SK-N-SH treated with all-trans-retinoic acid at 6 μM for 48 hours (cell line): ENCODE measurements at regions not wholly inside any gene's neighbourhood (a gene's known extent, or its start where the extent isn't known, plus 50 kb on each side); places are given as distances from the start of the nearest gene placed in this dataset.

Experiments
- CSDC2 ChIP-seq: fragments of 250-450 bp; sonication (Bioruptor Pico); IDR thresholded peaks from 2 replicates; pipeline ENCODE4 v1.5.0; 2020; ENCODE audit warnings: mild to moderate bottlenecking, moderate library complexity
- TF ChIP-seq, protein P1 (sequence below): fragments of 250-450 bp; sonication (Bioruptor Pico); IDR thresholded peaks from 2 replicates; pipeline ENCODE4 v1.8.0; 2020; ENCODE audit warnings: mild to moderate bottlenecking, moderate library complexity, borderline replicate concordance

GRCh38 chr6:154637392-154637791, 95.8 kb upstream of the SCAF8 start:
- TF ChIP-seq, protein P1, sequence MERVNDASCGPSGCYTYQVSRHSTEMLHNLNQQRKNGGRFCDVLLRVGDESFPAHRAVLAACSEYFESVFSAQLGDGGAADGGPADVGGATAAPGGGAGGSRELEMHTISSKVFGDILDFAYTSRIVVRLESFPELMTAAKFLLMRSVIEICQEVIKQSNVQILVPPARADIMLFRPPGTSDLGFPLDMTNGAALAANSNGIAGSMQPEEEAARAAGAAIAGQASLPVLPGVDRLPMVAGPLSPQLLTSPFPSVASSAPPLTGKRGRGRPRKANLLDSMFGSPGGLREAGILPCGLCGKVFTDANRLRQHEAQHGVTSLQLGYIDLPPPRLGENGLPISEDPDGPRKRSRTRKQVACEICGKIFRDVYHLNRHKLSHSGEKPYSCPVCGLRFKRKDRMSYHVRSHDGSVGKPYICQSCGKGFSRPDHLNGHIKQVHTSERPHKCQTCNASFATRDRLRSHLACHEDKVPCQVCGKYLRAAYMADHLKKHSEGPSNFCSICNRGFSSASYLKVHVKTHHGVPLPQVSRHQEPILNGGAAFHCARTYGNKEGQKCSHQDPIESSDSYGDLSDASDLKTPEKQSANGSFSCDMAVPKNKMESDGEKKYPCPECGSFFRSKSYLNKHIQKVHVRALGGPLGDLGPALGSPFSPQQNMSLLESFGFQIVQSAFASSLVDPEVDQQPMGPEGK (CRISPR knock-in tag), result no peak
- TF ChIP-seq CSDC2, result no peak
